GM12878 (cell line): ENCODE measurements at regions not wholly inside any gene's neighbourhood (a gene's known extent, or its start where the extent isn't known, plus 50 kb on each side); places are given as distances from the start of the nearest gene placed in this dataset.

Source experiments
- ATF3 ChIP-seq: IDR thresholded peaks from 2 replicates; pipeline ENCODE4 v1.6.1; 2011; ENCODE audit warnings: low read depth, mild to moderate bottlenecking, low read length, moderate library complexity, borderline replicate concordance; ENCODE audit errors: extremely low read depth
- BHLHE40 ChIP-seq, 2 experiments: fragments of 450-650 bp in 1 of 2; IDR thresholded peaks; 2 replicates each; pipeline ENCODE4 v1.6.1; 2011 to 2017; ENCODE audit warnings: low read depth in 2 of 2, borderline replicate concordance in 1 of 2, improper control_type of control experiment in 1 of 2, low read length in 1 of 2, mild to moderate bottlenecking in 1 of 2
- CTCF ChIP-seq, 3 experiments: IDR thresholded peaks in 2 of 3; conservative IDR thresholded peaks in 1 of 3; 2 replicates each; pipeline ENCODE4 v1.5.1; 2011; ENCODE audit warnings: low read depth in 3 of 3, low read length in 3 of 3, mild to moderate bottlenecking in 3 of 3, control low read depth in 2 of 3, moderate library complexity in 2 of 3, inconsistent platforms in 1 of 3, mixed read lengths in 1 of 3; ENCODE audit not compliant: control insufficient read depth in 2 of 3, insufficient read depth in 1 of 3; ENCODE audit errors: extremely low read depth in 1 of 3
- EGR1 ChIP-seq, 2 experiments: IDR thresholded peaks; 1 replicate in 1 of 2; 2 replicates in 1 of 2; pipeline ENCODE4 v1.6.1; 2011 to 2012; ENCODE audit warnings: low read depth in 2 of 2, low read length in 2 of 2, borderline replicate concordance in 1 of 2, mild to moderate bottlenecking in 1 of 2, moderate library complexity in 1 of 2
- ESRRA ChIP-seq: IDR thresholded peaks from 2 replicates; pipeline ENCODE4 v1.6.1; 2012; ENCODE audit warnings: mild to moderate bottlenecking, low read length, improper control_type of control experiment
- EZH2 ChIP-seq: IDR thresholded peaks from 2 replicates; pipeline ENCODE4 v1.6.1; 2012; ENCODE audit warnings: low read depth, mild to moderate bottlenecking, control low read depth, inconsistent platforms, low read length, borderline replicate concordance; ENCODE audit not compliant: control insufficient read depth
- HDAC6 ChIP-seq: fragments of 200-600 bp; sonication (generic); IDR thresholded peaks from one replicate; pipeline ENCODE4 v1.8.0; 2017; ENCODE audit warnings: antibody characterized with exemption; ENCODE audit not compliant: unreplicated experiment
- JUND ChIP-seq: IDR thresholded peaks from 2 replicates; pipeline ENCODE4 v1.6.1; 2012; ENCODE audit warnings: low read depth, mild to moderate bottlenecking, low read length, improper control_type of control experiment, moderate library complexity
- NFXL1 ChIP-seq: fragments of 450-650 bp; IDR thresholded peaks from 2 replicates; pipeline ENCODE4 v1.6.1; 2017; ENCODE audit warnings: antibody characterized with exemption, mild to moderate bottlenecking, borderline replicate concordance
- PBX3 ChIP-seq: IDR thresholded peaks from 2 replicates; pipeline ENCODE4 v1.6.1; 2011; ENCODE audit warnings: mild to moderate bottlenecking, low read depth, low read length, moderate library complexity; ENCODE audit not compliant: insufficient replicate concordance
- POLR2AphosphoS5 ChIP-seq: IDR thresholded peaks from 2 replicates; pipeline ENCODE4 v1.6.1; 2011; ENCODE audit warnings: mild to moderate bottlenecking, low read length, inconsistent platforms
- RFX5 ChIP-seq: IDR thresholded peaks from 2 replicates; pipeline ENCODE4 v1.6.1; 2011; ENCODE audit warnings: low read depth, low read length, improper control_type of control experiment
- SKIL ChIP-seq: fragments of 450-650 bp; IDR thresholded peaks from 2 replicates; pipeline ENCODE4 v1.6.1; 2017; ENCODE audit warnings: mild to moderate bottlenecking, low read depth, inconsistent platforms; ENCODE audit not compliant: poor library complexity, severe bottlenecking
- TARDBP ChIP-seq: IDR thresholded peaks from 2 replicates; pipeline ENCODE4 v1.6.1; 2016; ENCODE audit warnings: borderline replicate concordance

- no peak for TF ChIP-seq ESRRA
- no peak for TF ChIP-seq ATF3
- TF ChIP-seq POLR2AphosphoS5: no peak
- no peak for TF ChIP-seq RFX5
- TF ChIP-seq CTCF (IDR thresholded peaks at IDR 0.05 in 2 of 3, conservative IDR thresholded peaks at IDR 0.05 in 1 of 3; ENCODE audit: control insufficient read depth in 2 of 3, extremely low read depth in 1 of 3, insufficient read depth in 1 of 3, low read depth in 3 of 3, low read length in 3 of 3): no peak
- no peak for TF ChIP-seq EGR1 (IDR thresholded peaks at IDR 0.05; ENCODE audit: borderline replicate concordance in 1 of 2, low read depth in 2 of 2, low read length in 2 of 2)
- no peak for TF ChIP-seq PBX3
- no peak for TF ChIP-seq NFXL1
- TF ChIP-seq HDAC6: no peak
- no peak for TF ChIP-seq BHLHE40 (IDR thresholded peaks at IDR 0.05; ENCODE audit: borderline replicate concordance in 1 of 2, low read depth in 2 of 2, low read length in 1 of 2)
- TF ChIP-seq JUND: no peak
- TF ChIP-seq SKIL: no peak
- no peak for TF ChIP-seq TARDBP
- no peak for TF ChIP-seq EZH2
These were observed 461.4 kb downstream of the SPATA31D1 start for GRCh38 chr9:82449986-82450385.
